ENCODE measurements at regions not wholly inside any gene's neighbourhood (a gene's known extent, or its start where the extent isn't known, plus 50 kb on each side); places are given as distances from the start of the nearest gene placed in this dataset.

DNA sequence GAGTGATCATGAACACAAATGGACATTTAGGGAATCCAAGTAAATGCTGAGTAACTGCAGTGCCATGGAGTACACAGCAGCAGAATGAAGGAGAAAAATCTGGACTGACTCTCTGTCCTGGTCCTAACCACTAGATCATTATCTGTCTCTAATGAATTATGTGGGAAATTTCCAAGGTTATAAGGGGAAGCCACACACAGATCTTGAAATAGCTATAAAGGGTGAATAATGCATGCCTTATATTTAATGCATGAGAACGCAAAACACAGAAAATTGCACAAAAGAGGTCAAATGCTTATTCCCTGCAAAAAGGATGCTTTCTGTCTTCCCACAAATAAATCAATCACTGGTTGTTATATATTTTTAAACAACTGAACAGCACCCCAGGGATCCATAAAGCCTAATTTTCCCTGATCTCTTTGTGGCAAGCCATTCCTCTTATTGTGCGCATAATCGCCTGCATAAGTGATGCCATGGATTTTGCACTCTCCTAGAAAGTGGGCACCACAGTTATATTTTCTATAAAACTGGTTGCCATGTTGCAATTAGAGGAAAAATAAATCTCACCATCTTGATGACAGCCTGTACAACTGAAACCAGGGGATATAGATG, 201.8 kb downstream of the XPNPEP1 start:
- TF ChIP-seq, protein P1, sequence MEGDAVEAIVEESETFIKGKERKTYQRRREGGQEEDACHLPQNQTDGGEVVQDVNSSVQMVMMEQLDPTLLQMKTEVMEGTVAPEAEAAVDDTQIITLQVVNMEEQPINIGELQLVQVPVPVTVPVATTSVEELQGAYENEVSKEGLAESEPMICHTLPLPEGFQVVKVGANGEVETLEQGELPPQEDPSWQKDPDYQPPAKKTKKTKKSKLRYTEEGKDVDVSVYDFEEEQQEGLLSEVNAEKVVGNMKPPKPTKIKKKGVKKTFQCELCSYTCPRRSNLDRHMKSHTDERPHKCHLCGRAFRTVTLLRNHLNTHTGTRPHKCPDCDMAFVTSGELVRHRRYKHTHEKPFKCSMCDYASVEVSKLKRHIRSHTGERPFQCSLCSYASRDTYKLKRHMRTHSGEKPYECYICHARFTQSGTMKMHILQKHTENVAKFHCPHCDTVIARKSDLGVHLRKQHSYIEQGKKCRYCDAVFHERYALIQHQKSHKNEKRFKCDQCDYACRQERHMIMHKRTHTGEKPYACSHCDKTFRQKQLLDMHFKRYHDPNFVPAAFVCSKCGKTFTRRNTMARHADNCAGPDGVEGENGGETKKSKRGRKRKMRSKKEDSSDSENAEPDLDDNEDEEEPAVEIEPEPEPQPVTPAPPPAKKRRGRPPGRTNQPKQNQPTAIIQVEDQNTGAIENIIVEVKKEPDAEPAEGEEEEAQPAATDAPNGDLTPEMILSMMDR (IDR thresholded peaks at IDR 0.05), result no peak
- TF ChIP-seq POLR2A (IDR thresholded peaks at IDR 0.05) (no peak), EP300 (IDR thresholded peaks at IDR 0.05) (no peak)

All from ovary (tissue), 3 donors.